OCI-LY1 (cell line): ENCODE measurements at regions not wholly inside any gene's neighbourhood (a gene's known extent, or its start where the extent isn't known, plus 50 kb on each side); places are given as distances from the start of the nearest gene placed in this dataset.

ENCODE experiments used
- EZH2 ChIP-seq: fragments of 200-600 bp; sonication (generic), shearing (Covaris generic); IDR thresholded peaks from 2 replicates; pipeline ENCODE4 v1.8.0; 2017; ENCODE audit warnings: borderline replicate concordance, mixed run types, mild to moderate bottlenecking, antibody characterized with exemption, low read length, moderate library complexity, mixed read lengths
- TF ChIP-seq, protein P1 (sequence below): fragments of 200-600 bp; sonication (generic), shearing (Covaris generic); IDR thresholded peaks from 2 replicates; pipeline ENCODE4 v1.5.1; 2017; ENCODE audit warnings: mild to moderate bottlenecking, antibody characterized with exemption, low read length, moderate library complexity, mixed read lengths

DNA sequence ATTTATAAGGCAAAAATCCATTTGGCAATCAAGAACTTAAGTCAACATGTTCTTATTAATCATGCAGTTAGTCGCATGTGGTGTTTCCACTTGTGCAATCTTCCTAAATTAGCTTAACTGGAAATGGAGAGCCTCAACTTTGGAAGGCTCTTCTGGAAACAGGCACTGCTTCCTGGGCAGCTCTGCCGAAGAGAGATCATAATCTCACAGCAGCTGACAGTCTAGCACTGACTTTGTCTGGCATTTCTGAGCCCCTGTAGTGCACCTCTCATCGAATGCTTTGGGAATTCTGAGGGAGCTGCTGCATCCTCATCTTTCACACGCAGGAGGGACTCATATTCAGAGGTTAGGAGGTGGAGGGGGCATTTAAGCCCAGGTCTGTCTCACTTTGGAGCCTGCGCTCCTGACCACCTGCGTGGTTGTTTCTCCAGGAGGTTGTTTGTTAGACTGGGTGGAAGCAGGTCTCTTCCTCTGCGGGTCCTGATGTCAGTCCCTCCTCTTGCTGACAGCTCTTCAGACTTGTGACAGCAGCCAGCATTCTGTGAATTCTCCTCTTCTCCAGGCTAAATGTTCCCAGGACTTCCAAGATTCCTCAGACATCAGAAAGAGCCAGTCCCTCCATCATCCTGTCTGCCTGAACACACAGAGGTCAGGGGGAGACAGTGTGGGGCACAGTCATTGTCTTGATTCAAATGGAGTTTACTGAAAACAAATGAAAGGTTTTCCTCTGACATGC lies 100.4 kb upstream of the GJB6 start:
- TF ChIP-seq, protein P1, sequence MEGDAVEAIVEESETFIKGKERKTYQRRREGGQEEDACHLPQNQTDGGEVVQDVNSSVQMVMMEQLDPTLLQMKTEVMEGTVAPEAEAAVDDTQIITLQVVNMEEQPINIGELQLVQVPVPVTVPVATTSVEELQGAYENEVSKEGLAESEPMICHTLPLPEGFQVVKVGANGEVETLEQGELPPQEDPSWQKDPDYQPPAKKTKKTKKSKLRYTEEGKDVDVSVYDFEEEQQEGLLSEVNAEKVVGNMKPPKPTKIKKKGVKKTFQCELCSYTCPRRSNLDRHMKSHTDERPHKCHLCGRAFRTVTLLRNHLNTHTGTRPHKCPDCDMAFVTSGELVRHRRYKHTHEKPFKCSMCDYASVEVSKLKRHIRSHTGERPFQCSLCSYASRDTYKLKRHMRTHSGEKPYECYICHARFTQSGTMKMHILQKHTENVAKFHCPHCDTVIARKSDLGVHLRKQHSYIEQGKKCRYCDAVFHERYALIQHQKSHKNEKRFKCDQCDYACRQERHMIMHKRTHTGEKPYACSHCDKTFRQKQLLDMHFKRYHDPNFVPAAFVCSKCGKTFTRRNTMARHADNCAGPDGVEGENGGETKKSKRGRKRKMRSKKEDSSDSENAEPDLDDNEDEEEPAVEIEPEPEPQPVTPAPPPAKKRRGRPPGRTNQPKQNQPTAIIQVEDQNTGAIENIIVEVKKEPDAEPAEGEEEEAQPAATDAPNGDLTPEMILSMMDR = no peak
- no peak for TF ChIP-seq EZH2
